NCI-H1436 treated with DMSO at 0.1 percent for 48 hours (cell line): ENCODE measurements at regions not wholly inside any gene's neighbourhood (a gene's known extent, or its start where the extent isn't known, plus 50 kb on each side); places are given as distances from the start of the nearest gene placed in this dataset.

Experiments
- DNase-seq: peaks from one replicate; lab custom pipeline; 2025; lab: John Stamatoyannopoulos, UW

- DNase-seq: no peak
These were observed 192.6 kb upstream of the NAV2 start for GRCh38 chr11:19519912-19520641.

GRCh38 chr11:19519353-19519752, 193.3 kb upstream of the NAV2 start:
- no peak for DNase-seq

- DNase-seq: no peak
These were observed 199.4 kb upstream of the NAV2 start for GRCh38 chr11:19513253-19513652.

- DNase-seq: no peak
These were observed 200.0 kb upstream of the NAV2 start for GRCh38 chr11:19512618-19513017.

- DNase-seq: no peak
These were observed 201.0 kb upstream of the NAV2 start for GRCh38 chr11:19511413-19512183.

GRCh38 chr11:19511066-19511412, 201.6 kb upstream of the NAV2 start:
- DNase-seq: no peak

- DNase-seq: no peak
These were observed 202.2 kb upstream of the NAV2 start for GRCh38 chr11:19510468-19510867.

GRCh38 chr11:19509215-19509614, 203.4 kb upstream of the NAV2 start:
- no peak for DNase-seq

- DNase-seq: no peak
These were observed 204.5 kb upstream of the NAV2 start for GRCh38 chr11:19508165-19508564.

- DNase-seq: no peak
These were observed 205.7 kb upstream of the NAV2 start for GRCh38 chr11:19506816-19507486.

- no peak for DNase-seq
These were observed 209.9 kb upstream of the NAV2 start for GRCh38 chr11:19502691-19503253.

GRCh38 chr11:19501631-19502030, 211.0 kb upstream of the NAV2 start:
- DNase-seq: no peak

GRCh38 chr11:19499999-19500398, 212.6 kb upstream of the NAV2 start:
- no peak for DNase-seq

GRCh38 chr11:19499026-19499669, 213.5 kb upstream of the NAV2 start:
- DNase-seq: peak; percentile 84

- peak; percentile 84 for DNase-seq
These were observed 219.0 kb upstream of the NAV2 start for GRCh38 chr11:19493446-19494213.

- no peak for DNase-seq
These were observed 230.1 kb upstream of the NAV2 start for GRCh38 chr11:19482319-19483100.

- DNase-seq: no peak
These were observed 232.1 kb upstream of the NAV2 start for GRCh38 chr11:19480540-19480939.

- no peak for DNase-seq
These were observed 233.7 kb upstream of the NAV2 start for GRCh38 chr11:19478891-19479290.

- no peak for DNase-seq
These were observed 234.4 kb upstream of the E2F8 start for GRCh38 chr11:19474954-19475721.

GRCh38 chr11:19474211-19474610, 233.5 kb upstream of the E2F8 start:
- DNase-seq: no peak
